ENCODE measurements at regions not wholly inside any gene's neighbourhood (a gene's known extent, or its start where the extent isn't known, plus 50 kb on each side); places are given as distances from the start of the nearest gene placed in this dataset.

DNA sequence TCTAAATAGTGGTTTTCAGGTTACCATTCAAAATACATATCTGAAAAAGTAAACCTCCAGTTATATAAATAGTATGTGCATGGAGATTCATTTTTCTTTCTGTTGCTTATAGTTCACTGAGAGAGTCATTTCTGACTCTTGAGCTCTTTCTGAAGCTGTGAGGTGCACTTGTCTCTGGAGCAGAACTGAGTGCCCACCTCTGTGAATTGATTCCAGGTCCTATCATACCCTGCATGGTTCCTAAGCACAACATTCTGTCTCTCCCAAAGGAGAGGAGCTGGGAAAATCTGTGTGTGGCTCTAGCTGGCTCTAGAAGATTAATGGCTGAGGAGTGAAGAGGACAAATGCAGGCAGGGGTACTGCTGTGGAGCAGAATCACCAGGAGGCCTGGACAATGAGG, 161.6 kb upstream of the HCCS start:
- TF ChIP-seq, protein P1, sequence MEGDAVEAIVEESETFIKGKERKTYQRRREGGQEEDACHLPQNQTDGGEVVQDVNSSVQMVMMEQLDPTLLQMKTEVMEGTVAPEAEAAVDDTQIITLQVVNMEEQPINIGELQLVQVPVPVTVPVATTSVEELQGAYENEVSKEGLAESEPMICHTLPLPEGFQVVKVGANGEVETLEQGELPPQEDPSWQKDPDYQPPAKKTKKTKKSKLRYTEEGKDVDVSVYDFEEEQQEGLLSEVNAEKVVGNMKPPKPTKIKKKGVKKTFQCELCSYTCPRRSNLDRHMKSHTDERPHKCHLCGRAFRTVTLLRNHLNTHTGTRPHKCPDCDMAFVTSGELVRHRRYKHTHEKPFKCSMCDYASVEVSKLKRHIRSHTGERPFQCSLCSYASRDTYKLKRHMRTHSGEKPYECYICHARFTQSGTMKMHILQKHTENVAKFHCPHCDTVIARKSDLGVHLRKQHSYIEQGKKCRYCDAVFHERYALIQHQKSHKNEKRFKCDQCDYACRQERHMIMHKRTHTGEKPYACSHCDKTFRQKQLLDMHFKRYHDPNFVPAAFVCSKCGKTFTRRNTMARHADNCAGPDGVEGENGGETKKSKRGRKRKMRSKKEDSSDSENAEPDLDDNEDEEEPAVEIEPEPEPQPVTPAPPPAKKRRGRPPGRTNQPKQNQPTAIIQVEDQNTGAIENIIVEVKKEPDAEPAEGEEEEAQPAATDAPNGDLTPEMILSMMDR (conservative IDR thresholded peaks at IDR 0.05; ENCODE audit: low read length): no peak
- no peak for TF ChIP-seq EZH2phosphoT487 (IDR thresholded peaks at IDR 0.05; ENCODE audit: borderline replicate concordance)
